Activated T-helper 17 cell treated with anti-CD3 and anti-CD28 coated beads, Interleukin-2, amount 50 U/mL, for 72 hours (primary cell): ENCODE measurements at regions not wholly inside any gene's neighbourhood (a gene's known extent, or its start where the extent isn't known, plus 50 kb on each side); places are given as distances from the start of the nearest gene placed in this dataset.
"Not testable (repeated sequence)": the region's sequence is repeated elsewhere in the genome, so short reads cannot be mapped to it uniquely, and the experiment has no call there.

Experiments
- ATAC-seq: fragments of 150-1000 bp; cut with Tn5 transposase; replicated peaks from 2 replicates; pipeline ENCODE4 v1.10.0; 2021; ENCODE audit warnings: mild to moderate bottlenecking, moderate library complexity
- H3K27ac Mint-ChIP-seq: one replicate; pipeline ENCODE4 v1.8.0; 2022; ENCODE audit warnings: mixed read lengths
- H3K27me3 Mint-ChIP-seq: one replicate; pipeline ENCODE4 v1.8.0; 2022; ENCODE audit warnings: mixed read lengths
- H3K36me3 Mint-ChIP-seq: one replicate; pipeline ENCODE4 v1.8.0; 2022; ENCODE audit warnings: low read depth, mild to moderate bottlenecking, mixed read lengths
- H3K4me1 Mint-ChIP-seq: one replicate; pipeline ENCODE4 v1.8.0; 2022; ENCODE audit warnings: mixed read lengths
- H3K4me3 Mint-ChIP-seq: one replicate; pipeline ENCODE4 v1.8.0; 2022; ENCODE audit warnings: mild to moderate bottlenecking, mixed read lengths
- H3K9me3 Mint-ChIP-seq: one replicate; pipeline ENCODE4 v1.8.0; 2022; ENCODE audit warnings: mixed read lengths

- H3K27me3 Mint-ChIP-seq, H3K4me1 Mint-ChIP-seq, H3K27ac Mint-ChIP-seq, H3K4me3 Mint-ChIP-seq, H3K36me3 Mint-ChIP-seq, H3K9me3 Mint-ChIP-seq, ATAC-seq: not testable (repeated sequence)
Measured at GRCh38 chr14:106768972-106769700, 1242.8 kb downstream of the TMEM121 start.

GRCh38 chr14:106770158-106770672 is 1243.8 kb downstream of the TMEM121 start:
- not testable (repeated sequence) for H3K4me1 Mint-ChIP-seq

GRCh38 chr14:106774889-106775480 is 1248.6 kb downstream of the TMEM121 start:
- H3K4me3 Mint-ChIP-seq, result peak overlapping the region; percentile 35
- not testable (repeated sequence) for H3K36me3 Mint-ChIP-seq, H3K9me3 Mint-ChIP-seq, H3K27ac Mint-ChIP-seq, H3K27me3 Mint-ChIP-seq
- peaks cover 11% of the 10 kb centered on the region for H3K4me1 Mint-ChIP-seq
- peak; percentile 26 for ATAC-seq

More at GRCh38 chr14:106770158-106770672, 1243.8 kb downstream of the TMEM121 start:
- peak overlapping the region; percentile 14 for H3K4me3 Mint-ChIP-seq
- peak; percentile 85 for ATAC-seq
- H3K27ac Mint-ChIP-seq, H3K27me3 Mint-ChIP-seq, H3K36me3 Mint-ChIP-seq, H3K9me3 Mint-ChIP-seq: not testable (repeated sequence)

- no peaks in the 10 kb centered on the region for H3K36me3 Mint-ChIP-seq
- H3K27ac Mint-ChIP-seq, result peak overlapping the region; percentile 77
- H3K27me3 Mint-ChIP-seq, result no peaks in the 10 kb centered on the region
- H3K4me3 Mint-ChIP-seq, result peak overlapping the region; percentile 47
- H3K9me3 Mint-ChIP-seq, result no peaks in the 10 kb centered on the region
- ATAC-seq, result peak; percentile 89
- peaks cover 8% of the 10 kb centered on the region for H3K4me1 Mint-ChIP-seq
Measured at GRCh38 chr14:106776395-106776983, 1250.1 kb downstream of the TMEM121 start.

- H3K9me3 Mint-ChIP-seq, result no peaks in the 10 kb centered on the region
- H3K27ac Mint-ChIP-seq, result no peak overlapping the region
- H3K27me3 Mint-ChIP-seq, result no peaks in the 10 kb centered on the region
- no peaks in the 10 kb centered on the region for H3K36me3 Mint-ChIP-seq
- no peak for ATAC-seq
- peaks cover 8% of the 10 kb centered on the region for H3K4me1 Mint-ChIP-seq
- no peak overlapping the region for H3K4me3 Mint-ChIP-seq
Measured at GRCh38 chr14:106778986-106779385, 1252.6 kb downstream of the TMEM121 start.

GRCh38 chr14:106786697-106787096 is 1260.3 kb downstream of the TMEM121 start:
- Mint-ChIP-seq H3K4me3 (no peak overlapping the region), H3K36me3 (no peaks in the 10 kb centered on the region), H3K4me1 (no peaks in the 10 kb centered on the region), H3K27me3 (peaks cover 7% of the 10 kb centered on the region), H3K9me3 (no peaks in the 10 kb centered on the region), H3K27ac (no peak overlapping the region)
- ATAC-seq, result no peak

- ATAC-seq, result no peak
- H3K36me3 Mint-ChIP-seq, result no peaks in the 10 kb centered on the region
- no peak overlapping the region for H3K4me3 Mint-ChIP-seq
- H3K27me3 Mint-ChIP-seq, result peaks cover 7% of the 10 kb centered on the region
- H3K27ac Mint-ChIP-seq, result no peak overlapping the region
- no peaks in the 10 kb centered on the region for H3K9me3 Mint-ChIP-seq
- H3K4me1 Mint-ChIP-seq, result no peaks in the 10 kb centered on the region
Measured at GRCh38 chr14:106787626-106788025, 1261.2 kb downstream of the TMEM121 start.

GRCh38 chr14:106788534-106788933 is 1262.2 kb downstream of the TMEM121 start:
- no peak for ATAC-seq
- Mint-ChIP-seq H3K27me3 (peaks cover 7% of the 10 kb centered on the region), H3K36me3 (no peaks in the 10 kb centered on the region), H3K4me1 (no peaks in the 10 kb centered on the region), H3K9me3 (no peaks in the 10 kb centered on the region), H3K4me3 (no peak overlapping the region), H3K27ac (no peak overlapping the region)

GRCh38 chr14:106789318-106789717 is 1262.9 kb downstream of the TMEM121 start:
- Mint-ChIP-seq H3K4me1 (no peaks in the 10 kb centered on the region), H3K27me3 (peaks cover 11% of the 10 kb centered on the region), H3K4me3 (no peak overlapping the region), H3K27ac (no peak overlapping the region), H3K36me3 (no peaks in the 10 kb centered on the region), H3K9me3 (no peaks in the 10 kb centered on the region)
- no peak for ATAC-seq

- Mint-ChIP-seq H3K4me3 (no peak overlapping the region), H3K27me3 (peaks cover 11% of the 10 kb centered on the region), H3K4me1 (no peaks in the 10 kb centered on the region), H3K9me3 (no peaks in the 10 kb centered on the region), H3K36me3 (no peaks in the 10 kb centered on the region), H3K27ac (peak overlapping the region; percentile 53)
- ATAC-seq, result peak; percentile 73
Measured at GRCh38 chr14:106790189-106791036, 1264.0 kb downstream of the TMEM121 start.

- Mint-ChIP-seq H3K4me3 (no peak overlapping the region), H3K27me3 (peaks cover 10% of the 10 kb centered on the region), H3K4me1 (no peaks in the 10 kb centered on the region), H3K27ac (no peak overlapping the region), H3K36me3 (no peaks in the 10 kb centered on the region), H3K9me3 (no peaks in the 10 kb centered on the region)
- no peak for ATAC-seq
Measured at GRCh38 chr14:106792543-106792942, 1266.2 kb downstream of the TMEM121 start.

GRCh38 chr14:106798166-106798565 is 1271.8 kb downstream of the TMEM121 start:
- H3K36me3 Mint-ChIP-seq, H3K4me3 Mint-ChIP-seq, ATAC-seq, H3K9me3 Mint-ChIP-seq, H3K27ac Mint-ChIP-seq, H3K4me1 Mint-ChIP-seq: not testable (repeated sequence)
- H3K27me3 Mint-ChIP-seq, result peaks cover 40% of the 10 kb centered on the region

GRCh38 chr14:106802413-106803364 is 1276.3 kb downstream of the TMEM121 start:
- no peak for ATAC-seq
- Mint-ChIP-seq H3K4me1 (no peaks in the 10 kb centered on the region), H3K4me3 (no peak overlapping the region), H3K27ac (no peak overlapping the region), H3K9me3 (no peaks in the 10 kb centered on the region), H3K27me3 (peaks cover 51% of the 10 kb centered on the region), H3K36me3 (no peaks in the 10 kb centered on the region)
